HCT116 (cell line): ENCODE measurements at regions not wholly inside any gene's neighbourhood (a gene's known extent, or its start where the extent isn't known, plus 50 kb on each side); places are given as distances from the start of the nearest gene placed in this dataset.

Source experiments
- ATAC-seq: fragments of 200-7000 bp; cut with Tn5 transposase; 2 replicates; pipeline ENCODE4 v1.9.1; 2020; ENCODE audit warnings: mild to moderate bottlenecking, moderate library complexity
- BruUV-seq: library from RNA; stranded (reverse); fragments of 400-500 nt; replicated peaks from 2 replicates; lab custom pipeline; 2021; lab: Mats Ljungman, UMichigan
- CTCF ChIA-PET: fragments of 300-600 bp; sonication (Branson Sonifier 250); formaldehyde crosslinking; loops from one replicate; lab custom pipeline; 2021; ENCODE audit warnings: antibody characterized with exemption; lab: Charles Lee
- POLR2A ChIA-PET: fragments of 300-600, 350-600 bp; sonication (Branson Sonifier 250); formaldehyde crosslinking; loops from one replicate; lab custom pipeline; 2021; ENCODE audit warnings: antibody characterized with exemption; lab: Charles Lee
- RAD21 ChIA-PET, 2 experiments: fragments of 300-600 bp; sonication (Branson Sonifier 250); formaldehyde crosslinking; loops; one replicate each; lab custom pipeline; 2023; ENCODE audit warnings: low total read pairs in 2 of 2; ENCODE audit not compliant: uncharacterized antibody in 2 of 2, unreplicated experiment in 2 of 2, low non-redundant PET in 1 of 2; lab: Charles Lee
- DNase-seq: peaks from one replicate; pipeline ENCODE4 v3.0.0-alpha.2; 2010; ENCODE audit warnings: low read depth, low spot score
- H2AFZ ChIP-seq: fragments of 200-600 bp; shearing (Covaris generic), sonication (generic); 2 replicates; pipeline ENCODE4 v1.6.1; 2017; ENCODE audit warnings: low read depth, mixed run types, mixed read lengths, antibody characterized with exemption, low read length; ENCODE audit not compliant: poor library complexity, severe bottlenecking
- H3K27ac ChIP-seq: 2 replicates; pipeline ENCODE4 v1.5.1; 2012; ENCODE audit warnings: low read depth, low read length
- H3K27me3 ChIP-seq: fragments of 200-600 bp; sonication (generic); 2 replicates; pipeline ENCODE4 v1.6.1; 2016; ENCODE audit warnings: mixed run types, low read length, mixed read lengths; ENCODE audit not compliant: insufficient read depth
- H3K36me3 ChIP-seq, 2 experiments: fragments of 200-500 bp in 1 of 2; fragments of 200-600 bp in 1 of 2; sonication (Bioruptor generic) in 1 of 2; sonication (generic) in 1 of 2; 2 replicates each; pipeline versions ENCODE4 v1.5.1 to v1.6.1; 2014 to 2016; ENCODE audit warnings: low read length in 2 of 2, inconsistent platforms in 1 of 2, mixed read lengths in 1 of 2, mixed run types in 1 of 2; ENCODE audit not compliant: insufficient read depth in 2 of 2, control insufficient read depth in 1 of 2
- H3K4me1 ChIP-seq, 2 experiments: fragments of 200-600 bp in 1 of 2; sonication (generic) in 1 of 2; 2 replicates each; pipeline versions ENCODE4 v1.5.1 to v1.6.1; 2012 to 2017; ENCODE audit warnings: low read length in 2 of 2, inconsistent platforms in 1 of 2, mild to moderate bottlenecking in 1 of 2, mixed read lengths in 1 of 2, mixed run types in 1 of 2, moderate library complexity in 1 of 2; ENCODE audit not compliant: insufficient read depth in 2 of 2, control insufficient read depth in 1 of 2
- H3K4me2 ChIP-seq: fragments of 200-600 bp; sonication (generic); 2 replicates; pipeline ENCODE4 v1.6.1; 2017; ENCODE audit warnings: mixed run types, low read length, mixed read lengths
- H3K4me3 ChIP-seq, 2 experiments: fragments of 200-600 bp in 1 of 2; sonication (generic) in 1 of 2; replicated peaks in 1 of 2; 2 replicates each; pipeline ENCODE4 v1.5.1; 2011 to 2016; ENCODE audit warnings: low read length in 2 of 2, control low read depth in 1 of 2, low read depth in 1 of 2, mild to moderate bottlenecking in 1 of 2, mixed read lengths in 1 of 2, mixed run types in 1 of 2
- H3K79me2 ChIP-seq: fragments of 200-600 bp; sonication (generic); 2 replicates; pipeline ENCODE4 v1.6.1; 2017; ENCODE audit warnings: mild to moderate bottlenecking, mixed run types, low read length, moderate library complexity, mixed read lengths; ENCODE audit not compliant: insufficient read depth
- H3K9ac ChIP-seq: fragments of 200-600 bp; sonication (generic); 2 replicates; pipeline ENCODE4 v1.6.1; 2016; ENCODE audit warnings: low read length, mixed read lengths
- H3K9me2 ChIP-seq: fragments of 200-600 bp; sonication (generic), shearing (Covaris generic); 2 replicates; pipeline ENCODE4 v1.6.1; 2017; ENCODE audit warnings: mixed run types, mild to moderate bottlenecking, moderate library complexity; ENCODE audit not compliant: insufficient read depth
- H3K9me3 ChIP-seq, 2 experiments: fragments of 200-500 bp in 1 of 2; fragments of 200-600 bp in 1 of 2; sonication (Bioruptor generic) in 1 of 2; sonication (generic) in 1 of 2; 2 replicates each; pipeline ENCODE4 v1.6.1; 2014 to 2017; ENCODE audit warnings: low read length in 2 of 2, mixed read lengths in 2 of 2, inconsistent platforms in 1 of 2, low read depth in 1 of 2, mild to moderate bottlenecking in 1 of 2, mixed run types in 1 of 2, moderate library complexity in 1 of 2; ENCODE audit not compliant: control insufficient read depth in 1 of 2, insufficient read depth in 1 of 2
- H4K20me1 ChIP-seq: fragments of 200-600 bp; sonication (generic), shearing (Covaris generic); 2 replicates; pipeline ENCODE4 v1.6.1; 2017; ENCODE audit warnings: mixed run types, mild to moderate bottlenecking, moderate library complexity; ENCODE audit not compliant: insufficient read depth
- CBX3 ChIP-seq: IDR thresholded peaks from 2 replicates; pipeline ENCODE4 v1.6.1; 2012; ENCODE audit warnings: low read depth
- CEBPB ChIP-seq: IDR thresholded peaks from 2 replicates; pipeline ENCODE4 v1.6.1; 2012; ENCODE audit warnings: low read depth
- ELF1 ChIP-seq: IDR thresholded peaks from 2 replicates; pipeline ENCODE4 v1.6.1; 2012; ENCODE audit warnings: low read depth, borderline replicate concordance
- EZH2 ChIP-seq: fragments of 200-600 bp; sonication (generic); IDR thresholded peaks from 2 replicates; pipeline ENCODE4 v1.6.1; 2017; ENCODE audit warnings: antibody characterized with exemption, mixed run types
- JUND ChIP-seq: IDR thresholded peaks from 2 replicates; pipeline ENCODE4 v1.6.1; 2012
- POLR2A ChIP-seq: IDR thresholded peaks from 2 replicates; pipeline ENCODE4 v1.7.0; 2011; ENCODE audit warnings: borderline replicate concordance; ENCODE audit not compliant: insufficient read depth, insufficient read length; ENCODE audit errors: extremely low read depth
- RAD21 ChIP-seq: IDR thresholded peaks from 2 replicates; pipeline ENCODE4 v1.6.1; 2012; ENCODE audit warnings: low read depth, mild to moderate bottlenecking
- REST ChIP-seq: IDR thresholded peaks from 2 replicates; pipeline ENCODE4 v1.6.1; 2012; ENCODE audit warnings: low read depth
- SIN3A ChIP-seq: IDR thresholded peaks from 2 replicates; pipeline ENCODE4 v1.6.1; 2012; ENCODE audit warnings: low read depth
- SP1 ChIP-seq: IDR thresholded peaks from 2 replicates; pipeline ENCODE4 v1.6.1; 2012; ENCODE audit warnings: low read depth
- SRF ChIP-seq: IDR thresholded peaks from 2 replicates; pipeline ENCODE4 v1.6.1; 2012; ENCODE audit warnings: low read depth
- TCF7L2 ChIP-seq: IDR thresholded peaks from 2 replicates; pipeline ENCODE4 v1.7.0; 2011; ENCODE audit warnings: borderline replicate concordance, inconsistent platforms; ENCODE audit not compliant: insufficient read depth, insufficient read length; ENCODE audit errors: extremely low read depth
- ZFX ChIP-seq: fragments of 450-650 bp; IDR thresholded peaks from 2 replicates; pipeline ENCODE4 v1.6.1; 2017
- ZNF274 ChIP-seq: fragments of 200-500 bp; sonication (Bioruptor generic); IDR thresholded peaks from 2 replicates; pipeline ENCODE4 v1.6.1; 2014; ENCODE audit warnings: mild to moderate bottlenecking, low read depth, low read length, inconsistent platforms
- intact Hi-C: fragments of 100-400 bp; cut with micrococcal nuclease; formaldehyde crosslinking; loops from 2 replicates; pipeline ENCODE4 v1.10.0; 2022
- TF ChIP-seq, protein P1 (sequence below): IDR thresholded peaks from 2 replicates; pipeline ENCODE4 v1.6.1; 2012
- TF ChIP-seq, protein P2 (sequence below): IDR thresholded peaks from 2 replicates; pipeline ENCODE4 v1.6.1; 2011; ENCODE audit warnings: mild to moderate bottlenecking, low read length, moderate library complexity; ENCODE audit not compliant: insufficient replicate concordance; ENCODE audit errors: extremely low read depth

- TF ChIP-seq SRF = no peak
- TF ChIP-seq, all 23 proteins: peak for 0
Observed at GRCh38 chr2:16214861-16215260, 274.5 kb downstream of the MYCN start (continued).

DNA sequence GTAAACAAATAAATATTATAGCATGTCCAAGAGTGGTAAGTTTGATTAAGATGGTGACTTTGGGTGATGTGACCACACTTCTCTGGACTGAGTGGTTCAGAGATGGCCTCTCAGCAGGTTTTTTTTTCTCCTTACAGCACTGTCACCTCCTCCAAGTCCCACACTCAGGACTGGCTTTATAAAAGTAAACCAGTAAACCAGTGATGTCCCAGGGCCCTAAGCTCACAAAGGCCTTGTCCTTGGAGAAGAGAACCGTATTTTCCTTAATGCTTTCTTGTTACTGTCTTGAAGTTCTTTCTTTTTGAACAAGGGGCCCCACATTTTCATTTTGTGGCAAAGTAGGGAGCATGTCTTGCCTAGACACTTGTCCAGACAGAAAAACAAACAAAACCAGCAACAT lies 274.0 kb downstream of the MYCN start:
- TF ChIP-seq, protein P1, sequence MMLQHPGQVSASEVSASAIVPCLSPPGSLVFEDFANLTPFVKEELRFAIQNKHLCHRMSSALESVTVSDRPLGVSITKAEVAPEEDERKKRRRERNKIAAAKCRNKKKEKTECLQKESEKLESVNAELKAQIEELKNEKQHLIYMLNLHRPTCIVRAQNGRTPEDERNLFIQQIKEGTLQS = no peak
- TF ChIP-seq CEBPB (no peak), RAD21 (no peak), TCF7L2 (no peak), POLR2A (no peak), REST (no peak), JUND (no peak), CBX3 (no peak), ZNF274 (no peak), EZH2 (no peak), SIN3A (no peak), SP1 (no peak), ZFX (no peak), ELF1 (no peak)
- TF ChIP-seq, protein P2, sequence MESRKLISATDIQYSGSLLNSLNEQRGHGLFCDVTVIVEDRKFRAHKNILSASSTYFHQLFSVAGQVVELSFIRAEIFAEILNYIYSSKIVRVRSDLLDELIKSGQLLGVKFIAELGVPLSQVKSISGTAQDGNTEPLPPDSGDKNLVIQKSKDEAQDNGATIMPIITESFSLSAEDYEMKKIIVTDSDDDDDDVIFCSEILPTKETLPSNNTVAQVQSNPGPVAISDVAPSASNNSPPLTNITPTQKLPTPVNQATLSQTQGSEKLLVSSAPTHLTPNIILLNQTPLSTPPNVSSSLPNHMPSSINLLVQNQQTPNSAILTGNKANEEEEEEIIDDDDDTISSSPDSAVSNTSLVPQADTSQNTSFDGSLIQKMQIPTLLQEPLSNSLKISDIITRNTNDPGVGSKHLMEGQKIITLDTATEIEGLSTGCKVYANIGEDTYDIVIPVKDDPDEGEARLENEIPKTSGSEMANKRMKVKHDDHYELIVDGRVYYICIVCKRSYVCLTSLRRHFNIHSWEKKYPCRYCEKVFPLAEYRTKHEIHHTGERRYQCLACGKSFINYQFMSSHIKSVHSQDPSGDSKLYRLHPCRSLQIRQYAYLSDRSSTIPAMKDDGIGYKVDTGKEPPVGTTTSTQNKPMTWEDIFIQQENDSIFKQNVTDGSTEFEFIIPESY = no peak
- Histone ChIP-seq H4K20me1 (no peaks in the 10 kb centered on the region), H3K9me3 (no peaks in the 10 kb centered on the region), H3K4me1 (no peaks in the 10 kb centered on the region), H3K27me3 (no peaks in the 10 kb centered on the region; the same call in 1 of the 2 replicates), H3K9me2 (no peaks in the 10 kb centered on the region), H3K4me2 (no peak overlapping the region), H3K9ac (no peak overlapping the region), H3K4me3 (no peak overlapping the region), H3K36me3 (no peaks in the 10 kb centered on the region), H3K79me2 (no peaks in the 10 kb centered on the region), H3K27ac (no peak overlapping the region), H2AFZ (no peak overlapping the region)
- DNase-seq (no peak), ATAC-seq (no peak)
- CTCF ChIA-PET = no interaction called here
- RAD21 ChIA-PET = no interaction called here
- POLR2A ChIA-PET = no interaction called here
- intact Hi-C loops = no loop called here
- no TSS peak for BruUV-seq
